HG02763 (cell line): ENCODE measurements at regions not wholly inside any gene's neighbourhood (a gene's known extent, or its start where the extent isn't known, plus 50 kb on each side); places are given as distances from the start of the nearest gene placed in this dataset.

ENCODE experiments used
- ATAC-seq: cut with Tn5 transposase; IDR thresholded peaks from one replicate; pipeline ENCODE4 v1.9.1; 2021; ENCODE audit warnings: mild to moderate bottlenecking, moderate library complexity; ENCODE audit not compliant: unreplicated experiment

DNA sequence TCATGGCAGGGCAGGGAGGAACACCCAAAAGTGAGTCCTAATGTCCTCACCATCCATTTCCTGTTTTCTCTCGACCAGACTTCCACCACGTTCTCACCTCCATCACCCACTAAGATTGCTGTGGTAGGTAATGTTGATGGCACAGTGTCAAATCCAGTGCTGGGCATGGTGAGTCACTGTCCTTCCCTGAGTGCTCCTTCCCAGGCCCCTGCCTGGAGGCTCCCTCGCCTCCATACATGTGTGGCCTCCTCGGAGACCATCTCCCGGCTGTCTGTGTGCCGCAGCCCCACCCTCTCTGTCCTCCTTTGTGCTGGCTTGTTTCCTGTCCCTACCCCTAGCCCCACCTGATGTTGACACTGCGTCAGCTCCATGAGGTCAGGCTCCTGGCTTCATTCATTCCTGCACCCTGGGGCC, 177.5 kb downstream of the SYK start:
- no peak for ATAC-seq

DNA sequence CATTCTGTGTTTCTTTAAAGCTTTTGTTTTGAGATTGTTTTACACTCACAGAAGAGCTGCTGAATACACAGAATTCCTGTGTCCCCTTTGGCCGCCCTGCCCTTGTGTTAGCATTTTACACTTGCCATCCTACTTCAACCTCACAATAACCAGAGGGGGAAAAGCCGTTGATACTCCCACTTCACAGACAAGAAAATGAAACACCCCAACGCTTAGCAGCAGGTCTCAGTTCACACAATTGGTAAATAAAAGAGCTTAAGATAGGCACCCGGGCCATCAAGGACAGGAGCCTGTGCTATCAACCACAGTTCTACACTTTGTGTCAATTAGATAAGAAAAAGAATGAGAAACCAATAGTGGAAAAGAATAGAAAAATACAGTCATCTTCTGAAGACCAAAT, 178.0 kb downstream of the SYK start:
- ATAC-seq: no peak

DNA sequence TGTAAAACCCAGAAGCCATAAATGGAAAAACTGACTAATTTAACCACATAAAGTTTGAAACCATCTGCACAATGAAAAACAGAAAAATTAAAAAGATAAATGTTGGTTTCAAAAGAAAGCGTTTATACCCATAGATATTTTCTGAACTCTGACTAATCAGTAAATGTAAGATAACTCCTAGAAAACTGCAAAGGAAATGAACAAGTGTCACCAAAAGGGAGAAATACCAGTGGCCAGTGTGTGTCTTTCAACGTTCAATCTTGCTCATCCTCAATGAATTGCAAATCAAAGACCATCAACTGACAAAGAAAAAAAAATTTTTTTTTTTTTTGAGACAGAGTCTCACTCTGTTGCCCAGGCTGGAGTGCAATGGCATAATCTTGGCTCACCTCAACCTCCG, 180.1 kb downstream of the SYK start:
- no peak for ATAC-seq

DNA sequence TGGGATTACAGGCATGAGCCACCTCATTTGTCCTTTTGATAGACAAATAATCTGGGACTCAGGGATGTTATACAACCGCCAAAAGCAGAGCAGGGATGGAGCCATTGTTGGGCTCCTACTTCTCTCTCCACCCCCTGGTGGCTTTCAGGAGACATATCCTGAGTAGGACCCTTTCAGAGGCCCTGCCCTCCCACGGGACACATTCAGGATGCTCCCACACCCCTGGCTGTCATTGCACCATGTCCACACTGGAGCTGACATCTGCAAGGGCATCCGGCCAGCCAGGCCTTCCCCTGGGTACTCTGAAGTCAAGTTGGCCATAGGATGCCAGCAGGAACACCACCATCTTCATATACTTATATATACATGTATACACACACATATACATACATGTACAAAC, 181.8 kb downstream of the SYK start:
- no peak for ATAC-seq

DNA sequence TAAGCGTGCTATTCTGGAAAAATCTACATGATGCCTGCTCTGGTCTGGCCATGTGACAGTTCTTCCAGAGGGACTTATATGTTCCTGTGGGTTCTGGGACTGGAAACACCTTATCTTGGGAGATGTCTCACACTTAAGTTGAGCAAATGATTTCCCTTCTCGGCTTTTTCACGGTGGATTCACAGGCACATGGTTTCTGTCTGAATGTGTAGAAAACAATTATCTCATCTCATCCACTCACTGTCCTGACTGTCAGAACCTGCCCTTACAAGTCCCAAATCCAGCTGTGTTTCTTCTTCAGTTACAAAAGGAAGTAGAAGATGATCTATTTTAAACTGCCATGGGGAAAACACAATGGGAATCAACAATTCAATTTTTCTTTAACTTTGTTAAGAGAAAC, 184.0 kb downstream of the SYK start:
- no peak for ATAC-seq

DNA sequence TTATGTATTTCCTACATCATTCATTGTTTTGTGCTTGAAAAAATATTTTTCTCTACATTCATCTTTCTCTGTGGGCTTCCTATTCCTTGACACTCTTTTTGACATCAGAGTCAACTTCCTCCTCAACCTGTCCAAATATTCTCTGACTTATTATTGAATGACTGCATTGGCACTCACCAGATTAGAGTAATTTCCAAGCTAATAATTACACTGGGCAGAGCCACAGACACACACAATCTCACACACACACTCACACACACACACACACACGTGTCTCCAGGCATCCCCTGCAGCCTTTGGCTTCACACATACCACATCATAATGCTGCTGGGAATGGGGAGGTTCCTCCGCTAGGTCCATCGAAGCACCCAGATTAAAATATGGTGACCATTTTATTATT, 184.5 kb downstream of the SYK start:
- no peak for ATAC-seq

DNA sequence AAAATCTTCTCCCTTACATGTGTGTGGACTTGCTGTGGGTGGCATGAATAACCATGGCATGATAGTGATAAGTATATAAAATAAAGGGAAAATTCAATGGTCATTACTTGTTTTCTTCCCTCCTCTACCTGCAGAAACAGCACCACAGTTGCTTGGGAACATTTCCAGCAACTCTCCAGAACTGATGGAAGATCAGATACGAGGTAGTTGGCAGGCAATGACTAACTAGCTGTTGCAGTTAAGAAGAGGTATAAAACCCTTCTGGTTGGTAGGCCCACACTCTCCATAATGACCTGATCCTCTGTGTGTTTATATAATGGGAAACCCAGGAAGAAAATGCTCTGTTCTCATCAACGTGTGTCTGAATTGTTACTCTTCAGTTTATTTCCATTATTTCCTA, 185.9 kb downstream of the SYK start:
- no peak for ATAC-seq

DNA sequence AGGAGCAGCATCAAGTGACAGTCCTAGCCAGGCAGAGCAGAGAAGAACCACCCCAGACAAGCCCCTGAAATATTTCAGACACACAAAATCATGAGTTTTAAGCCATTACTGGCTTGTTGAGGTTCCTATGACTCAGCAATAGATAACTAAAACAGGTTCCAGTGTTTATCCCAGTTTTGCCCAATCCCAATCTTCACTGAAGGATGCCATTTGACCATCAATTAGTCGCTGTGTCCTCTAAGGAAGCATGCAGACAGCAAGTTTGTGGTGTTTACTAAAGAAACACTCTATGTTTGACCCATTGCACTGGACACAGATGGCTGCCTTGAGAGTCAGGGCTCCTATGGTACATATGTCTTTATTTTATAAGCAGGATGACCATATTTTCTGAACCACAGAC, 186.7 kb downstream of the SYK start:
- no peak for ATAC-seq

DNA sequence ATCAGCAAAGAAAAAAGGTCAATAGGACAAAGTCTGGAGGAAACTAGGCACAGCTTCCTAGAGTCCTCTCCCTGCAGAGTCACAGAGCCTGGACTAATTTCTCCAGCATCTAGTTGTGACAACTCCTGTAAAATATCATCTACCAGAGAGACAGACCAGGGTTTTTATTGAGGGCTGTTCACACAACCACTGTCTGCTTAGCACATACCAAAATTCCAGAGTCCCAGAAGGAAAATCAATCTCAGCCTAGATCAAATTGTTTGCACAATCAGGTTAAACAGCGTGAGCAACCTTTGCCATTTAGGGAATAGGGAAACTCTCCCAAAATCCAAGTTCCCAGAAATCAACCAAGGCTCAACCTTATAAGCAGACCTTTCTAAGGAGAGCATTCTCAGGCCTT, 190.3 kb downstream of the SYK start:
- ATAC-seq: no peak

DNA sequence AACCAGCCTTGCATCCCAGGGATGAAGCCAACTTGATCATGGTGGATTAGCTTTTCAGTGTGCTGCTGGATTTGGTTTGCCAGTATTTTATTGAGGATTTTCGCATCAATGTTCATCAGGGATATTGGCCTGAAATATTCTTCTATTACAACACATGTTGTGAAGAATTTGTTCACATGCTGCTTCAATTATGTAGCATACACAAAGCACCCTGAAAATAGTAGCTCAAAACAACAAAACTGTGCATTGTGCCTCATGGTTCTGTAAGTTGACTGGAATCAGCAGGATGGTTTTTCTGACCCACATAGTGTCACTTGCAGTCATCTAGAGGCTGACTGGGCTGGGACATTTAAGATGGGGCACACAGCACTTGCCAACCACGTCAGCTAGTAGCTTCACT, 193.9 kb downstream of the SYK start:
- ATAC-seq: no peak

DNA sequence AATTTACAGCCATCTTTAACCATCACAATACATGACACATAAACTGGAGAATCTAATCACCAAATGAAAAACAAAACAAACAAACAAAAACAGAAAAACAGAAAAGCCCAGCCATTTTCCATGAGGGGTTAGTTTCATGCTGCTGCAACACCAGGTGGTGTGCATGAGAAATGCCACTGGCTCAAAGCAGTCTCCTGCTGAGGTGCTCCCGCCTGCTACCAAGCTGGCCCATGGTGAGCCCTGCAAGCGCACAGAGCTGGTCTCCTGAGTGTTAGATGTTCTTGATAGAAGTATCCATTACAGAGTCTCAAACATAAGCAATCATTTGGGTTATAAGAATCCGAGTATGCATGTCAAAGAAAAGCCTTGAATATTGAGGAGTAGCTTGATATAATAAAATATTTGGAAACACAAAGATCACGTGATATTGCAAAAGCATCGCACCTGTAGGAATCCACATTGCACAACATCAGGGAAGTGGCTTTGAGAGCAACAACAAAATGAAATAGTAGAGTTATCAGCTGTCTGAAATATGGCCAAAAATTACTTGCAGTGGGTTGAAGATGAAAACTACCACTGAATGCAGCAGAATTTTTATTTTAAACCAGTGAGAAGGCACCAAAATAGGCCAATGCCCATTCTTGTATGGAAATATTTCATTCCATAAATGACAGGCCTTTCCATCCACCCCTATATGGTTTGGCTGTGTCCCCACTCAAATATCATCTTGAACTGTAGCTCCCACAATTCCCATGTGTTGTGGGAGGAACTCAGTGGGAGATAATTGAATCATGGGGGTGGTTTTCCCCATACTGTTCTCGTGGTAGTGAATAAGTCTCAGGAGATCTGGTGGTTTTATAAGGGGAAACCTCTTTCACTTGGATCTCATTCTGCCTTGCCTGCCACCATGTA, 194.8 kb downstream of the SYK start:
- no peak for ATAC-seq

DNA sequence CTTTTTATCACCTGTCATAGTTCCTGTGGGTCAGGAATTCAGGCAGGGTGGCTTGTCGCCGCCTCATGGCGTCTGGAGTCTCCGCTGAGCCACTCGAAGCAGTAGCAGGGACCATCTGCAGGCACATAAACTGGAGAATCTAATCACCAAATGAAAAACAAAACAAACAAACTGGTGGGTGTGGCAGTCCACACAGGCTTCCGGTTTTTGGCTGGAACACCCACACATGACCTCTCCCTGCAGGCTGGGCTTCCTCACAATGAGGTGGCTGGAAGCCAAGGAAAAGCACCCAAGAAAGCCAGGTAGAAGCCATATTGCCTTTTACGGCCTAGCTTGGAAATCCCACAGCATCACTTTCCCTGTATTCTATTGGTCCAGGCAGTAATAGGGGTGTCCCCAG, 197.0 kb downstream of the SYK start:
- ATAC-seq: no peak

DNA sequence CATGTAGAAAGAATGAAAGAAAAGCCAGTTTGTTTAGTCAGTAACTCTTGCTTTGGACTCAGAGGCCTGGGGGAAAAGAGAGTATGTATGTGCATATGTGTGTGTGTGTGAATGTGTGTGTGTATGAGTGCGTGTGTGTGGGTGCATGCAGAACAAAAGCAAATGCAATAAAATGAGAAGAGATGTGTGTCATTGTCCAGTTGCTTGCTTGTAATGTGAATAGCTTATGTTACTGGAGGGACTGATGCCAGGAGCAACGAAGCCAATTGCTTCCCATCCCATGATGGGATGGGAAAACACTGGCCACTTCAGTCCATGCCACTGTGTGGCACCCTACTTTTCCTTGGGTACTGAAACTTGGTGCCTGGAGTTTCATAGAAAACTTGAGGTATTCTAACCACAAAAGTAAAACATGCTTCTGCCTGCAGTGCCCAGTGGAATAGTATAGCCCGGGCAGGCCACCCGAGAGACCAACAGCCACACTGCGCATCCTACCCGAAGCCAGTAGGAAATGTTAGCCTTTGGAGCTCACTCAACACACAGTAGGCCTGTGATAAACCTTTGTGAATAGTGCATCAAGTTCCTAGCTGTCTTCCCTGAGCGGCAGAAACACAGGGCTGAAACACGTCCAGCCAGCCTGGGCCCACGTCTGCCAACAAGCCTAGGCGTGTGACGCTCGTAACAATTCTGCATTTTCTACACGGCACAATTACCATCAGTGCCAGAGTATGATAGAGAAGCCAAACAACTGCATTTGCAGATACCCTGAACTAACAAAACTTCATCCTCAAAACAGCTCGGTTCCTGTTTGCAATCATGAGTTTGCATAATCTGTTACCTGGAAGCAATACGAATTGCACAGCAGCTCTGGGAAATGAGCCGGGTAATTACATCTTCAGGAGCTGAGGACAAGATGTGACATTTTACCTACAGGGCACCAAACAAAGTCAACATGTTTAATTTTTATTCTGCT, 198.1 kb downstream of the SYK start:
- no peak for ATAC-seq

DNA sequence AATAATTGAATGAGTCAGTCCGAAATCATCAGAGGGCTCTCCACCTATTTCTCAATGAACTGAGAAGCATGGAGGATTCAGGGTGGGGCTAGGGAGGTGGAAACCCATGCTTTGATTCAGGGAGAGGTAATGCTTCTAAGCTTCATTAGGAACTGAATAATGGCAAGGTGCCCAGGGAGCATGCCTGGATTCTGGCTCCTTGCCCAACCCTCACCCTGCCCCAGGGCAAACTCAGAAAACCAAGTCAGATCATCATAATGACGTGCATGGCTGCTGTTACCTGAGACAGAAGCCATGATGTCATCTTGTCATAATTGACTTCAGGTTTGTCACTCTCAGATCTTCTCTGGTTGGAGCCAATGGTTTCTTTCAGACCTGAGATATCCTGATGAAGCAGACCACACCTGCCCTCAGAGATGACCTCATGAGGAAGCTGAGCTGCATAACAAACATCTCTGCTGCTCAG, 199.6 kb downstream of the SYK start:
- no peak for ATAC-seq

DNA sequence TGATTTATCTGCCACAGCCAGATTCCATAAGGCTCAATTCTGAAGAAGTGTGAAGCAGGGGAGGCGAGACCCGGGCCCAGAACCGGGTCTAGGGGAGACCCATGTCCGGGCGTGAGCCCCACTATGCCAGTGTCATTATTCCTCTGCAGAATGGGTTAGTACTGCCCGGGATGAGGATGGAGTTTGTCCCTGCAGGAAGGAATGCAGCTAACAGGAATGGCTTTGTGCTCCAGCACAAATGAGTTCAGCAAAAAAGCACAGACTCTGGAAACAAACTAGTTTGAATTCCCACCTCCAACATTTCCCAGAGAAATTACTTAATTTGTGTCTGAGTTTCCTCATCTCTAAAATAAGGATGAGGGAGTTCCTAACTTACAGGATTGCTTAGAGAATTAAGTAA, 202.9 kb downstream of the SYK start:
- ATAC-seq: no peak

DNA sequence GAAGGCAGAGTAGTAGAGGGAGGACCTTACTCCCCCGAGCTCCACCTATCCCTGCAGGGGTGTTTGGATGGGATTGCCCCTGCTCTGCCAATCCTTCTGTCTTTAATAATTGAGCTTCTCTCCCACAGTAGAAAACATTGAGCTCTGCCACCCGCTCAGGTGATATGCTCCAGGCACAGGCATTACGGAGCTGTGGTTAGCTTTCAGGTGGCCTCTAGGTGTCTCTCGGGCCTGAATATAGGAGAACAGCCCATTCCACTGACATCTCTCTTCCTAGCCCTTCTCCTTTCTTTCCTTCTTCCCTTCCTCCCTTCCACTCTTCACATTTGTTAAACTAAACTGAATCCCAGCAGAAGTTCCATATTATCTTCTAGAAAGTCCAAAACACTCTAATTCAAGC, 203.4 kb downstream of the SYK start:
- no peak for ATAC-seq

DNA sequence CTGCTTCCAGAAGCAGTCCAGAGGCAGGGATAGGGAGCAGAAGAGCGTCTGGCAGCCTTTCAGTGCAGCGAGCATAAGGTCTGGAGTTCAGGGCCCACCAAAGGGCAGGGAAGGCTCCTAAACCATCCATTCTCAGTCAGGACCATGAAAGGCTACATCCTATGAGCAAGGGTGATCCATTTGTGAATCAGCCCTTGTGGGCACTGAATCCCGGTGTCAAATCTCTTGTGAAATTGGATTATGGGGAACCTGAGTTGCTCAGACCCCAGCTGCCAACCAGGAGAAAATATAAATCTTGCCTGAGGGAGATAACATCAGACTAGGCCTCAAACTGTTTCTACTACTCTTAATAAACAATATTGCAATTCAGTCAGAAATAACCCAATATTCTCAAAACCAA, 204.4 kb downstream of the SYK start:
- no peak for ATAC-seq

DNA sequence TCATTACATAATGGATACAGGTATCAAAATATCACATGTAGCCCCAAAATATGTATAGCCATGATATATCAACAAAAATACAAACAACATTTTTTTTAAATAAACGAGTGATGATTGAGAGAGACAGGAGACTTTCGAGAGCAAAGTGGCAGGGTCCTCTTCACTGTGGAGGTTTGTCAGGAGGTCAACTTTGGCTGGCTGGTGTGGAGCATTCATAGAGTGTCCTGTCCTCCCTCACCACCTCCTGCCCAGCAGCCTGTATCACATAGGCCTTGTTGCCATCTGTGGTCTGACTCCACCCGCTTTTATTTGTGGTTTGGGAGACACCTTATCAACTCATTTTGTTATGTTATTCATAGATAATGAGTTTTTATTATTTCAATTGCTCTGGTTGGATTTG, 206.9 kb downstream of the SYK start:
- no peak for ATAC-seq

DNA sequence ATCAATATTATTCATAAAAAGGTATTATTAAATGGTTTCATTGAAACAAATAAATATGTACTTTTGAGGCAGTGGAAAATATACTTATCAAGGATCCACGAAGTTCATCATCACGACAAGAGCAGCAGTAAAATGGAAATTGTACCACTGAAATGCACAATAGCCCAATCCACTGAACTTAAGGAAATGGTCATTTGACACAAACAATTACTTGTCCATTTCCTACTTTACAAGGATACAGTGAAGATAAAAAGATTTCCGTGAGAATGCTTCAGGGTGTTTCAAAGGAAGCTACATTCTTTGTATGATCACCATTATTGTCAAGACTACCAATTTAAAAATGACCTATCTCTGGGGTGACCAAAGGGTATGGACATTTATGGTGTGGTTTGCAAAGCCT, 210.3 kb downstream of the SYK start:
- no peak for ATAC-seq

DNA sequence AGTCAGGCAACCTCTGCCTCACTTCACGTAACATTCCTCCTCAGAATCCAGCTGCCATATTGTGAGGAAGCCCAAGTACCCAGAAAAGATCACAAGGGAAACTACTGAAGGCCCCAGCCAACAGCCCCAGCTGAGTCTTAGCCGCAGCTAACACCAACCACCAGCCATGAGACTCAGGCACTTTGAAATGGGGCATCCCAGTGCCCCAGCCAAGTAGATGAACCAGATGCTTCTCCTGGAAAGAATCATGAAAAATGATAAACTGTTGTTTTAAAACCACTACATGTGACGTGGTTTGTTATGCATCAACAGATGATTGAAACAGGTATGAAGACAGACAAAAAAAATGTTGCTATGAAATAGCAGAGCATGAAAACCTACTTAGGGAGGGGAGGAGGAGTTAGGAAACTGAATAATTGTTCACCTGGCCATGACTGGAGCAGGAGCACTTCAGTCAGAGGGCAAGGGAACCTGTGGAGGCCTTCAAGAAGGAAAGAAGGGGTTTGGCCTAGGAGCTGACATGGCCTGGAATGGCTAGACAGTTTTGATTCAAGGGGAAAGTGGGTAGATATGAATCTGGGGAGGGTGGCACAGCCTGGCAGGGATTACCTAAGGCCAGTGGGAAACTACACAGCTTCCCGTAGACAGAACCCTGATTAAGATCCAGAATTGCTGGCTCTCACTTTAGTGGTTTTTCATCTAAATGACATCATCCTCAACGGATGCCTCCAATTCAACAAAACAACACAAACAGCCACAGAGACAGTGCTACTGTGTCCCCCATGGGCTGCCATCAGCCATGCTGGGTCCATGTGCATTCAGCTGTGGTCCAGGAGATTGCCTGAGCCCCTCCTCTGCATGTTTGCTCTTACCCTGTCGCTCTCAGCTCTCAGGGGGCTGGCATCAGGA, 211.6 kb downstream of the SYK start:
- ATAC-seq: no peak

DNA sequence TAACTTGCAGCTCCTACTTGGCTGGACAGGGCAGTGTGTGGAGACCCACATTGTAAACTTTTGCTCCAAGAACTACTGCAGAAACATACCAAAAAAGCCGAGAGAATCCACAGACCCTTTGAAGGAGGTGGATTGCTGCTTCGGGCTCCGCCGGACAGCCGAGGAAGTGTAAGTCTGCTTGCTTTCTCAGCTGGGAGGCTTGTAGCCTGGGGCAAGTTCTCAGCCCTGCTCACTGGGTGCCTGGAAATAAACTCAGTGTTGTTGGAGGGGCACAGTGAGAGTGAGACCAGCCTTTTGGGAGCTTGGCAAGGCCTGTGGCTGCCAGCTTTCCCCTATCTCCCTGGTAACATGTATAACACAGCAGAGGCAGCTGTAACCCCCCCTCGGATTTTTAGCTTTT, 215.6 kb downstream of the SYK start:
- no peak for ATAC-seq
